H1 (cell line): ENCODE measurements at regions not wholly inside any gene's neighbourhood (a gene's known extent, or its start where the extent isn't known, plus 50 kb on each side); places are given as distances from the start of the nearest gene placed in this dataset.

ENCODE experiments used
- CTCF ChIA-PET: fragments of 300-600 bp; sonication (Branson Sonifier 250); formaldehyde crosslinking; loops from one replicate; lab custom pipeline; 2021; ENCODE audit not compliant: partially characterized antibody; lab: Charles Lee
- POLR2A ChIA-PET: fragments of 300-600 bp; sonication (Branson Sonifier 250); formaldehyde crosslinking; loops from one replicate; lab custom pipeline; 2021; ENCODE audit warnings: inconsistent platforms; ENCODE audit not compliant: partially characterized antibody; lab: Charles Lee
- DNase-seq, 2 experiments: peaks; one replicate each; pipeline versions ENCODE4 v3.0.0 to v3.0.0-alpha.2; 2010 to 2022; ENCODE audit warnings: low spot score in 2 of 2, low read depth in 1 of 2, mixed read lengths in 1 of 2
- FAIRE-seq: peaks from 2 replicates; lab custom pipeline; 2011; peaks lifted over from hg19 to GRCh38; lab: Jason Lieb, UNC
- H2AFZ ChIP-seq: 2 replicates; pipeline ENCODE4 v1.8.1; 2012; ENCODE audit warnings: low read length, inconsistent platforms
- H2AK5ac ChIP-seq: 2 replicates; pipeline ENCODE4 v1.6.1; 2013; ENCODE audit warnings: low read depth, low read length
- H2BK120ac ChIP-seq: replicated peaks from 2 replicates; pipeline ENCODE3; 2013; ENCODE audit warnings: low read depth, low read length, inconsistent platforms
- H2BK12ac ChIP-seq: 2 replicates; pipeline ENCODE4 v1.6.1; 2013; ENCODE audit warnings: low read depth, low read length
- H2BK15ac ChIP-seq: 2 replicates; pipeline ENCODE4 v1.6.1; 2013; ENCODE audit warnings: low read length
- H2BK20ac ChIP-seq: 2 replicates; pipeline ENCODE4 v1.6.1; 2013; ENCODE audit warnings: low read length
- H2BK5ac ChIP-seq: 2 replicates; pipeline ENCODE4 v1.6.1; 2013; ENCODE audit warnings: low read depth, low read length
- H3K14ac ChIP-seq: 2 replicates; pipeline ENCODE4 v1.6.1; 2013; ENCODE audit warnings: inconsistent platforms; ENCODE audit not compliant: insufficient read length
- H3K18ac ChIP-seq: 2 replicates; pipeline ENCODE4 v1.6.1; 2013; ENCODE audit warnings: low read length; ENCODE audit errors: extremely low read depth
- H3K23ac ChIP-seq: 2 replicates; pipeline ENCODE4 v1.6.1; 2013; ENCODE audit warnings: inconsistent platforms; ENCODE audit not compliant: insufficient read length
- H3K23me2 ChIP-seq: 2 replicates; pipeline ENCODE4 v1.6.1; 2013; ENCODE audit warnings: low read depth, low read length
- H3K27ac ChIP-seq: 2 replicates; pipeline ENCODE4 v1.6.1; 2011; ENCODE audit warnings: low read depth, low read length, inconsistent platforms
- H3K27me3 ChIP-seq, 4 experiments: replicated peaks in 1 of 4; 1 replicate in 1 of 4; 2 replicates in 3 of 4; pipeline versions ENCODE4 v1.6.1 to v1.8.1; 2011 to 2013; ENCODE audit warnings: low read length in 3 of 4, mild to moderate bottlenecking in 3 of 4, inconsistent platforms in 2 of 4, mixed read lengths in 2 of 4, moderate library complexity in 1 of 4; ENCODE audit not compliant: control insufficient read depth in 3 of 4, insufficient read depth in 3 of 4; ENCODE audit errors: extremely low read depth in 1 of 4
- H3K36me3 ChIP-seq, 4 experiments: 2 replicates each; pipeline versions ENCODE4 v1.6.1 to v1.8.1; 2011 to 2013; ENCODE audit warnings: mild to moderate bottlenecking in 4 of 4, low read length in 3 of 4, moderate library complexity in 2 of 4, control low read depth in 1 of 4, inconsistent platforms in 1 of 4; ENCODE audit not compliant: insufficient read depth in 4 of 4, control insufficient read depth in 2 of 4
- H3K4ac ChIP-seq: replicated peaks from 2 replicates; pipeline ENCODE3; 2013; ENCODE audit warnings: low read length, low read depth, mixed read lengths, inconsistent platforms; ENCODE audit not compliant: insufficient read length
- H3K4me1 ChIP-seq, 4 experiments: replicated peaks in 1 of 4; 1 replicate in 1 of 4; 2 replicates in 3 of 4; pipeline versions ENCODE4 v1.6.1 to v1.8.1; 2011 to 2013; ENCODE audit warnings: low read length in 3 of 4, inconsistent platforms in 2 of 4, mixed read lengths in 1 of 4; ENCODE audit not compliant: insufficient read depth in 4 of 4, control insufficient read depth in 3 of 4
- H3K4me2 ChIP-seq, 2 experiments: 2 replicates each; pipeline versions ENCODE4 v1.6.1 to v1.8.1; 2011 to 2013; ENCODE audit warnings: low read depth in 2 of 2, low read length in 2 of 2, control low read depth in 1 of 2, inconsistent platforms in 1 of 2, mild to moderate bottlenecking in 1 of 2; ENCODE audit not compliant: insufficient read depth in 1 of 2
- H3K4me3 ChIP-seq, 4 experiments: fragments of 200-600, 300-600 bp in 1 of 4; sonication (generic), shearing (Covaris generic), sonication (Bioruptor Twin) in 1 of 4; 2 replicates each; pipeline versions ENCODE4 v1.5.1 to v1.8.1; 2011 to 2016; ENCODE audit warnings: low read length in 4 of 4, low read depth in 3 of 4, control low read depth in 2 of 4, inconsistent platforms in 2 of 4, mild to moderate bottlenecking in 2 of 4, mixed read lengths in 1 of 4, moderate library complexity in 1 of 4; ENCODE audit not compliant: insufficient read depth in 2 of 4; ENCODE audit errors: extremely low read depth in 1 of 4
- H3K56ac ChIP-seq: replicated peaks from 2 replicates; pipeline ENCODE3; 2013; ENCODE audit warnings: low read depth, mild to moderate bottlenecking, mixed read lengths, low read length, inconsistent platforms; ENCODE audit not compliant: insufficient read length
- H3K79me1 ChIP-seq: 2 replicates; pipeline ENCODE4 v1.6.1; 2013; ENCODE audit warnings: low read depth, low read length, control low read depth
- H3K79me2 ChIP-seq, 2 experiments: 2 replicates each; pipeline versions ENCODE4 v1.6.1 to v1.8.1; 2012 to 2013; ENCODE audit warnings: low read length in 2 of 2, mild to moderate bottlenecking in 2 of 2, inconsistent platforms in 1 of 2; ENCODE audit not compliant: insufficient read depth in 2 of 2, control insufficient read depth in 1 of 2
- H3K9ac ChIP-seq, 4 experiments: replicated peaks in 1 of 4; 1 replicate in 1 of 4; 2 replicates in 3 of 4; pipeline versions ENCODE4 v1.6.1 to v1.8.1; 2011 to 2013; ENCODE audit warnings: low read depth in 3 of 4, low read length in 3 of 4, control low read depth in 2 of 4, mild to moderate bottlenecking in 2 of 4, moderate library complexity in 2 of 4, inconsistent platforms in 1 of 4; ENCODE audit errors: extremely low read depth in 1 of 4
- H3K9me3 ChIP-seq, 2 experiments: 2 replicates each; pipeline versions ENCODE4 v1.6.1 to v1.8.1; 2012 to 2013; ENCODE audit warnings: mild to moderate bottlenecking in 2 of 2, moderate library complexity in 2 of 2, control low read depth in 1 of 2, inconsistent platforms in 1 of 2, low read depth in 1 of 2, low read length in 1 of 2, mixed read lengths in 1 of 2; ENCODE audit not compliant: insufficient read depth in 2 of 2
- H4K20me1 ChIP-seq, 2 experiments: replicated peaks in 1 of 2; 2 replicates each; pipeline versions ENCODE3 to v1.8.1; 2011 to 2013; ENCODE audit warnings: inconsistent platforms in 2 of 2, low read length in 2 of 2, mild to moderate bottlenecking in 1 of 2; ENCODE audit not compliant: insufficient read depth in 2 of 2, control insufficient read depth in 1 of 2
- H4K5ac ChIP-seq: 2 replicates; pipeline ENCODE4 v1.6.1; 2013; ENCODE audit warnings: low read length, low read depth, mixed read lengths, inconsistent platforms; ENCODE audit not compliant: insufficient read length
- H4K8ac ChIP-seq: 2 replicates; pipeline ENCODE4 v1.8.0; 2013; ENCODE audit warnings: mild to moderate bottlenecking, moderate library complexity, low read length, inconsistent platforms; ENCODE audit not compliant: insufficient read depth; ENCODE audit errors: extremely low read depth
- H4K91ac ChIP-seq: replicated peaks from 2 replicates; pipeline ENCODE3; 2013; ENCODE audit warnings: low read length, mixed read lengths, inconsistent platforms; ENCODE audit not compliant: insufficient read length
- CEBPB ChIP-seq: IDR thresholded peaks from 2 replicates; pipeline ENCODE4 v1.6.1; 2012; ENCODE audit warnings: low read depth, low read length
- EP300 ChIP-seq, 2 experiments: IDR thresholded peaks; 1 replicate in 1 of 2; 2 replicates in 1 of 2; pipeline ENCODE4 v1.6.1; 2011 to 2012; ENCODE audit warnings: low read depth in 2 of 2, low read length in 2 of 2, mild to moderate bottlenecking in 2 of 2, borderline replicate concordance in 1 of 2, inconsistent platforms in 1 of 2, moderate library complexity in 1 of 2
- JUN ChIP-seq: IDR thresholded peaks from 2 replicates; pipeline ENCODE4 v1.6.1; 2011; ENCODE audit warnings: low read depth, mild to moderate bottlenecking, improper control_type of control experiment, low read length
- RAD21 ChIP-seq, 2 experiments: IDR thresholded peaks in 1 of 2; conservative IDR thresholded peaks in 1 of 2; 2 replicates each; pipeline ENCODE4 v1.6.1; 2011; ENCODE audit warnings: low read depth in 2 of 2, low read length in 2 of 2, improper control_type of control experiment in 1 of 2, inconsistent platforms in 1 of 2, mild to moderate bottlenecking in 1 of 2, moderate library complexity in 1 of 2
- RFX5 ChIP-seq: IDR thresholded peaks from 2 replicates; pipeline ENCODE4 v1.6.1; 2011; ENCODE audit warnings: low read depth, low read length, improper control_type of control experiment, borderline replicate concordance
- RXRA ChIP-seq: IDR thresholded peaks from 2 replicates; pipeline ENCODE4 v1.6.1; 2011; ENCODE audit warnings: low read depth, mild to moderate bottlenecking, low read length, moderate library complexity; ENCODE audit not compliant: insufficient read depth
- WGBS, 2 experiments: shearing (Covaris generic) in 1 of 2; methylation state at CpG; one replicate each; pipeline versions ENCODE4 v1.1.6 to v1.1.7; 2013 to 2015; ENCODE audit warnings: low lambda C conversion rate in 2 of 2, mixed read lengths in 2 of 2, inconsistent platforms in 1 of 2, low coverage in 1 of 2, missing lambda C conversion rate in 1 of 2; ENCODE audit not compliant: insufficient replicate concordance in 2 of 2, insufficient coverage in 1 of 2, insufficient read length in 1 of 2; ENCODE audit errors: extremely low coverage in 1 of 2, missing lambda C conversion rate in 1 of 2; 5-methylcytosine and 5-hydroxymethylcytosine counted together
- TF ChIP-seq, protein P1 (sequence below): IDR thresholded peaks from 2 replicates; pipeline ENCODE4 v1.6.1; 2011; ENCODE audit warnings: low read length, improper control_type of control experiment
- TF ChIP-seq, protein P2 (sequence below): IDR thresholded peaks from 2 replicates; pipeline ENCODE4 v1.6.1; 2012; ENCODE audit warnings: inconsistent platforms

DNA sequence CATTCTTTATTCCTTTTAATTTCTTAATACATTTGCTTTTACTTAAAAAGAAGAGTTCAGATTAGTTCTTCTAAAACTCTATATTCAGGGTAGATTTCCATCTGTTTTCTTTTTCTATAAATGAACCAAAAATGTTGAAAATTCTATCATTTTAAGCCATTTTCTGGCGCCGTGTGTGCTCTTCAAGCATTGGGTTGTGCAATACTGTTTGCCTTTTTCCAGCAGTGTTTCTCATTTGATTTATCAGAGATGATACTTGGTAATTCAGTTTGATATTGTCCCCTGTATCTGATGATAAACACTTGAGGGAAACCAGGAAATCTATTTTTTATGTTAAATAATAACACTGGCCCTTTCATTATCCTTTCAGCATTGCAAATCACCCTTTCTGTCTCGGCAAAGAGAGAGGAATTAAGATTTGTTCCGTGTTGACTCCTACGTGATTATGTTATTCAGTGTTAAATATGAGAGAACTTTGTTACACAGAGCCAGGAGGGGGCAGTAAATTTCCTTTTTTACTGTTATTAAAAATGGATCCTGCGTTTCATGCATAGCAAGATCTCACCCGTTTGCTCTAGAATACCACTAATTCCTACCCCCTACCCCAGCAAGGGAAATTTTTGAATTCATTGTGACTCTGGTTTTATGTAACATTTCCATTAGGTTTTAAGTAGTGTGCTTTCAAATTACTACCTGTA lies 606.9 kb upstream of the RBFOX1 start:
- CTCF ChIA-PET = interaction anchor here (0.8 to 1.1 kb wide), 3 partner anchors 11 to 741 kb away, joined by 3 to 4 read pairs (median 3); no protein-coding TSS in a partner anchor
- TF ChIP-seq, protein P1, sequence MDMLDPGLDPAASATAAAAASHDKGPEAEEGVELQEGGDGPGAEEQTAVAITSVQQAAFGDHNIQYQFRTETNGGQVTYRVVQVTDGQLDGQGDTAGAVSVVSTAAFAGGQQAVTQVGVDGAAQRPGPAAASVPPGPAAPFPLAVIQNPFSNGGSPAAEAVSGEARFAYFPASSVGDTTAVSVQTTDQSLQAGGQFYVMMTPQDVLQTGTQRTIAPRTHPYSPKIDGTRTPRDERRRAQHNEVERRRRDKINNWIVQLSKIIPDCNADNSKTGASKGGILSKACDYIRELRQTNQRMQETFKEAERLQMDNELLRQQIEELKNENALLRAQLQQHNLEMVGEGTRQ = no peak
- peak; percentile 33; the same call in 1 of the 2 replicates for TF ChIP-seq CEBPB
- TF ChIP-seq JUN = no peak
- no peak for TF ChIP-seq EP300 (IDR thresholded peaks at IDR 0.05; ENCODE audit: borderline replicate concordance in 1 of 2, low read depth in 2 of 2, low read length in 2 of 2)
- TF ChIP-seq, protein P2, sequence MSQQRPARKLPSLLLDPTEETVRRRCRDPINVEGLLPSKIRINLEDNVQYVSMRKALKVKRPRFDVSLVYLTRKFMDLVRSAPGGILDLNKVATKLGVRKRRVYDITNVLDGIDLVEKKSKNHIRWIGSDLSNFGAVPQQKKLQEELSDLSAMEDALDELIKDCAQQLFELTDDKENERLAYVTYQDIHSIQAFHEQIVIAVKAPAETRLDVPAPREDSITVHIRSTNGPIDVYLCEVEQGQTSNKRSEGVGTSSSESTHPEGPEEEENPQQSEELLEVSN = no peak
- no peak for TF ChIP-seq RXRA
- no peak for TF ChIP-seq RFX5
- peak; percentile 28 to 45 for TF ChIP-seq RAD21 (IDR thresholded peaks at IDR 0.05 in 1 of 2, conservative IDR thresholded peaks at IDR 0.05 in 1 of 2; ENCODE audit: low read depth in 2 of 2, low read length in 2 of 2)

More for the DNA sequence above, 606.9 kb upstream of the RBFOX1 start:
- POLR2A ChIA-PET = no interaction called here
- DNase-seq (no peak), FAIRE-seq (no peak)
- Histone ChIP-seq H3K36me3 (no peaks in the 10 kb centered on the region), H4K20me1 (no peaks in the 10 kb centered on the region), H4K91ac (no peak overlapping the region), H3K56ac (no peak overlapping the region), H2BK5ac (no peak overlapping the region), H3K27ac (no peak overlapping the region), H3K9ac (no peak overlapping the region), H4K5ac (no peak overlapping the region), H3K14ac (no peak overlapping the region), H2BK15ac (no peak overlapping the region), H2AFZ (no peak overlapping the region), H3K4me3 (no peak overlapping the region), H2BK120ac (no peak overlapping the region), H2AK5ac (no peak overlapping the region), H3K79me2 (no peaks in the 10 kb centered on the region), H3K18ac (no peak overlapping the region), H3K23ac (no peak overlapping the region), H2BK12ac (no peak overlapping the region), H3K79me1 (no peaks in the 10 kb centered on the region), H4K8ac (no peak overlapping the region), H3K4me1 (no peaks in the 10 kb centered on the region), H3K23me2 (no peaks in the 10 kb centered on the region), H3K4ac (no peak overlapping the region), H3K27me3 (no peaks in the 10 kb centered on the region; a peak in 1 of 7 replicates), H2BK20ac (no peak overlapping the region), H3K9me3 (no peaks in the 10 kb centered on the region), H3K4me2 (no peak overlapping the region)
- 70% methylated on average over 7 of the region's 7 CpGs; no CpG with 5 or more reads in 1 of the 2 experiments for WGBS, 2 experiments
